ENCODE measurements at regions not wholly inside any gene's neighbourhood (a gene's known extent, or its start where the extent isn't known, plus 50 kb on each side); places are given as distances from the start of the nearest gene placed in this dataset.

DNA sequence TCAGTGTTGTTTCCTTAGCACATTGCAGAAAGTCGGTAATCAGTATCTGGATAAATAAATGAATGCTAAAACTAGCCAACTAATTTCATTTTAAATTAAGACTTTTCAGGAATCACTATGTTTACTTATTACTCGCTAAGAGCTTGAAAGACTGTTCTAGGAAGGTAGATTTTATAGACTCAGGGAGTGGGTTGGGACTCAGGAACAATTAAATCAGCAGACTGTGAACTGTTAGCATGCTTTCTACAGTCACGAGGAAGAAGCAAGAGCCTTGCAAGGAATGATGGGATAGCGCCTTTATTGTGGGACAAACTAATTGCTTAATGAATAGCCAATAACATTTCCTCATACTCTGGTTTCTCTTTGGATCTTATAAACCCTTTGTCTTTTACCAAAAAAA is 183.2 kb upstream of the AADAT start:
- intact Hi-C loops (cut with micrococcal nuclease; ENCODE audit: unreplicated experiment): loop anchor here (5.0 kb wide), 1 partner anchor 34 kb away; no protein-coding TSS in a partner anchor
- DNase-seq: no peak
- Mint-ChIP-seq H3K27ac (ENCODE audit: unreplicated experiment) (no peak overlapping the region), H3K4me3 (ENCODE audit: low read depth, unreplicated experiment) (no peak overlapping the region), H3K36me3 (ENCODE audit: insufficient read depth, unreplicated experiment) (no peaks in the 10 kb centered on the region), H3K4me1 (ENCODE audit: low read depth, unreplicated experiment) (no peaks in the 10 kb centered on the region), H3K9me3 (ENCODE audit: low read depth, unreplicated experiment) (peaks cover 2% of the 10 kb centered on the region), H3K27me3 (ENCODE audit: unreplicated experiment) (no peaks in the 10 kb centered on the region)
- BruUV-seq (replicated peaks): no TSS peak
- TF ChIP-seq, protein P1, sequence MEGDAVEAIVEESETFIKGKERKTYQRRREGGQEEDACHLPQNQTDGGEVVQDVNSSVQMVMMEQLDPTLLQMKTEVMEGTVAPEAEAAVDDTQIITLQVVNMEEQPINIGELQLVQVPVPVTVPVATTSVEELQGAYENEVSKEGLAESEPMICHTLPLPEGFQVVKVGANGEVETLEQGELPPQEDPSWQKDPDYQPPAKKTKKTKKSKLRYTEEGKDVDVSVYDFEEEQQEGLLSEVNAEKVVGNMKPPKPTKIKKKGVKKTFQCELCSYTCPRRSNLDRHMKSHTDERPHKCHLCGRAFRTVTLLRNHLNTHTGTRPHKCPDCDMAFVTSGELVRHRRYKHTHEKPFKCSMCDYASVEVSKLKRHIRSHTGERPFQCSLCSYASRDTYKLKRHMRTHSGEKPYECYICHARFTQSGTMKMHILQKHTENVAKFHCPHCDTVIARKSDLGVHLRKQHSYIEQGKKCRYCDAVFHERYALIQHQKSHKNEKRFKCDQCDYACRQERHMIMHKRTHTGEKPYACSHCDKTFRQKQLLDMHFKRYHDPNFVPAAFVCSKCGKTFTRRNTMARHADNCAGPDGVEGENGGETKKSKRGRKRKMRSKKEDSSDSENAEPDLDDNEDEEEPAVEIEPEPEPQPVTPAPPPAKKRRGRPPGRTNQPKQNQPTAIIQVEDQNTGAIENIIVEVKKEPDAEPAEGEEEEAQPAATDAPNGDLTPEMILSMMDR (IDR thresholded peaks at IDR 0.05; ENCODE audit: unreplicated experiment): no peak
- CTCF ChIA-PET: interaction anchor here (0.7 kb wide), 1 partner anchor 394 kb away, joined by 5 read pairs; no protein-coding TSS in a partner anchor

DNA sequence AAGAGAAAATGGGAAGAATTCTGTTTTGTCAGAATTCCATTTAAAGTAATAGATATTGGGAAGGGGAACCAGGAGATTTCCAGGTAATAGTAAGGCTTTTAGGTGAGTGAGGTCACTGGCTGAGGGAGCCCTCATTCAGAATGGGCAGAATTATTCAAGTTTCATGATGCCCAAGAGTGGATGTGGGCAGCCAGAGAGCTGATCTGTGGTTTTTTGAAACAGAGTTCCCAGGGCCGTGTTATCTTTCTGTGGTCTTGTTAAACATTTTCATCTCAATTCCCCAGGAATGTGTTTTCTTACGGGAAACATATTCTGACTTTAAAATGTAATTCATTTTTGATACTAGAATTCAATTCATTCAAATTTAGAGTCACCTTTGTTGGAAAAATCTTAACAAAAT is 182.0 kb upstream of the AADAT start:
- CTCF ChIA-PET: no interaction called here
- intact Hi-C loops (cut with micrococcal nuclease; ENCODE audit: unreplicated experiment): loop anchor here (5.0 kb wide), 1 partner anchor 36 kb away; no protein-coding TSS in a partner anchor

DNA sequence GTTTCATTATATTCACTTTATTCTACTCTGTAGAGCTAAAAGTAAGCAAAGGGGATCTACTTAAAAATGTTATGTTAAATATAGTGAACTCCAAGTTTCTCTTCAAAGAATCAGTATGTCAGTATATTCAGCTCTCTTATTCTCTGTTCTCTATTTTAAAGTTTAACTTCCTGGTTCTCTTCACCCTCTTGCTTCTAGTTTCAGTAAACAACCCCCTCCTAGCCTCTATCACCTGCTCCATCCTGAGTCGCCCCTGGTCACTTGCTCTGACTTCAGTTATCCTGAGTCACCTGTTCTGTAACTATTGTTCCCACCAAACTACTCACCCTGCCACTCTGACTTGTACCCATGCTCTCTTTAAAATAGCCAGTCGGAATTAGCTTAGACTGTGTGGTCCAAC is 180.9 kb upstream of the AADAT start:
- H3K9me3 Mint-ChIP-seq (ENCODE audit: low read depth, unreplicated experiment): peaks cover 4% of the 10 kb centered on the region
- H3K27ac Mint-ChIP-seq (ENCODE audit: unreplicated experiment): no peak overlapping the region
- CTCF ChIA-PET: no interaction called here
- no peaks in the 10 kb centered on the region for H3K4me1 Mint-ChIP-seq (ENCODE audit: low read depth, unreplicated experiment)
- no peak for DNase-seq
- H3K4me3 Mint-ChIP-seq (ENCODE audit: low read depth, unreplicated experiment): no peak overlapping the region
- intact Hi-C loops (cut with micrococcal nuclease; ENCODE audit: unreplicated experiment): loop anchor here (5.0 kb wide), 1 partner anchor 37 kb away; no protein-coding TSS in a partner anchor
- TF ChIP-seq, protein P1 (IDR thresholded peaks at IDR 0.05; ENCODE audit: unreplicated experiment): no peak
- BruUV-seq (replicated peaks): no TSS peak
- H3K36me3 Mint-ChIP-seq (ENCODE audit: insufficient read depth, unreplicated experiment): no peaks in the 10 kb centered on the region
- H3K27me3 Mint-ChIP-seq (ENCODE audit: unreplicated experiment): no peaks in the 10 kb centered on the region

More for the DNA sequence above, 182.0 kb upstream of the AADAT start:
- DNase-seq: no peak
- H3K36me3 Mint-ChIP-seq (ENCODE audit: insufficient read depth, unreplicated experiment): no peaks in the 10 kb centered on the region
- no TSS peak for BruUV-seq (replicated peaks)
- H3K9me3 Mint-ChIP-seq (ENCODE audit: low read depth, unreplicated experiment): peaks cover 4% of the 10 kb centered on the region
- no peak overlapping the region for H3K27ac Mint-ChIP-seq (ENCODE audit: unreplicated experiment)
- H3K4me3 Mint-ChIP-seq (ENCODE audit: low read depth, unreplicated experiment): no peak overlapping the region
- TF ChIP-seq, protein P1 (IDR thresholded peaks at IDR 0.05; ENCODE audit: unreplicated experiment): no peak
- H3K27me3 Mint-ChIP-seq (ENCODE audit: unreplicated experiment): no peaks in the 10 kb centered on the region
- no peaks in the 10 kb centered on the region for H3K4me1 Mint-ChIP-seq (ENCODE audit: low read depth, unreplicated experiment)

DNA sequence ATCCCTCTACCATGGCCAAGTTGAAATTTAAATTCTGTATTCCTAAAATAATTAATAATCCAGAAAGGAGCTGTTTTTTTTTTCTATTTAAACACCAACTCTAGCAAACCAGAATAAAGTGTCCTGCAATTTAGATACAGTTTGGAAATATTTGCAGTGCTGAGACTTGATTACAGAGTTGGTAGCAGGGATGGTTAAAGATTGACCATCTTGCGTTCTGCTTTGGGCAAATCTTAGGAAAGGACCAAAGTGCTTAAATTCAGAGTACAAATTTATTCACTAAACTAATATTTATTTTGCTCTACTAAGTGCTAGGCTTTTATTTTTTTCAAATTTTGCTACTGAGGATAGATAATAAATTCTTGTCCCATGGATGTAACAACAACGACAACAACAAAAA is 180.2 kb upstream of the AADAT start:
- no peak for DNase-seq
- Mint-ChIP-seq H3K4me3 (ENCODE audit: low read depth, unreplicated experiment) (no peak overlapping the region), H3K27ac (ENCODE audit: unreplicated experiment) (no peak overlapping the region), H3K9me3 (ENCODE audit: low read depth, unreplicated experiment) (peaks cover 4% of the 10 kb centered on the region), H3K36me3 (ENCODE audit: insufficient read depth, unreplicated experiment) (no peaks in the 10 kb centered on the region), H3K4me1 (ENCODE audit: low read depth, unreplicated experiment) (no peaks in the 10 kb centered on the region), H3K27me3 (ENCODE audit: unreplicated experiment) (no peaks in the 10 kb centered on the region)
- no TSS peak for BruUV-seq (replicated peaks)
- TF ChIP-seq, protein P1 (IDR thresholded peaks at IDR 0.05; ENCODE audit: unreplicated experiment): no peak
- intact Hi-C loops (cut with micrococcal nuclease; ENCODE audit: unreplicated experiment): loop anchor here (5.0 kb wide), 1 partner anchor 37 kb away; no protein-coding TSS in a partner anchor
- CTCF ChIA-PET: interaction anchor here (1.2 kb wide), 1 partner anchor 10 kb away, joined by 3 read pairs; no protein-coding TSS in a partner anchor
